CD14-positive monocyte (primary cell): ENCODE measurements at regions not wholly inside any gene's neighbourhood (a gene's known extent, or its start where the extent isn't known, plus 50 kb on each side); places are given as distances from the start of the nearest gene placed in this dataset.

Experiments
- DNase-seq, 3 donors: peaks; one replicate each; pipeline ENCODE4 v3.0.0-alpha.2; 2011 to 2022
- H2AFZ ChIP-seq: 2 replicates; pipeline ENCODE4 v1.6.0; 2012; ENCODE audit warnings: mild to moderate bottlenecking, low read depth, low read length, inconsistent platforms; ENCODE audit not compliant: insufficient read depth, poor library complexity, severe bottlenecking
- H3K27ac ChIP-seq, 2 donors: 1 replicate in 1 of 2; 2 replicates in 1 of 2; pipeline ENCODE4 v1.5.1; 2012 to 2013; ENCODE audit warnings: low read length in 2 of 2, control low read depth in 1 of 2, inconsistent platforms in 1 of 2, low read depth in 1 of 2, mild to moderate bottlenecking in 1 of 2
- H3K27me3 ChIP-seq, 2 donors: one replicate each; pipeline versions ENCODE4 v1.6.0 to v1.6.1; 2011 to 2013; ENCODE audit warnings: low read length in 2 of 2; ENCODE audit not compliant: control insufficient read depth in 2 of 2, insufficient read depth in 2 of 2
- H3K36me3 ChIP-seq, 2 donors: replicated peaks in 1 of 2; 1 replicate in 1 of 2; 2 replicates in 1 of 2; pipeline versions ENCODE4 v1.5.1 to v1.6.1; 2012 to 2013; ENCODE audit warnings: low read length in 2 of 2, control low read depth in 1 of 2, inconsistent platforms in 1 of 2, mild to moderate bottlenecking in 1 of 2; ENCODE audit not compliant: insufficient read depth in 2 of 2, control insufficient read depth in 1 of 2
- H3K4me1 ChIP-seq, 2 donors: 1 replicate in 1 of 2; 2 replicates in 1 of 2; pipeline versions ENCODE4 v1.5.1 to v1.6.1; 2012 to 2013; ENCODE audit warnings: low read length in 2 of 2, control low read depth in 1 of 2, inconsistent platforms in 1 of 2, mild to moderate bottlenecking in 1 of 2, moderate library complexity in 1 of 2; ENCODE audit not compliant: insufficient read depth in 2 of 2, control insufficient read depth in 1 of 2
- H3K4me2 ChIP-seq: replicated peaks from 2 replicates; pipeline ENCODE3; 2012; ENCODE audit warnings: low read length, moderate library complexity, mild to moderate bottlenecking; ENCODE audit not compliant: poor library complexity, severe bottlenecking; ENCODE audit errors: extremely low read depth
- H3K4me3 ChIP-seq, 3 experiments: fragments of 200-600 bp in 1 of 3; sonication (generic) in 1 of 3; replicated peaks in 1 of 3; 1 replicate in 2 of 3; 2 replicates in 1 of 3; pipeline ENCODE4 v1.5.1; 2011 to 2013; ENCODE audit warnings: low read length in 3 of 3, mild to moderate bottlenecking in 3 of 3, control low read depth in 2 of 3, low read depth in 2 of 3, inconsistent platforms in 1 of 3, moderate library complexity in 1 of 3
- H3K79me2 ChIP-seq: 2 replicates; pipeline ENCODE4 v1.6.0; 2012; ENCODE audit warnings: mild to moderate bottlenecking, control low read depth, inconsistent platforms, low read length, moderate library complexity; ENCODE audit not compliant: insufficient read depth
- H3K9ac ChIP-seq: 2 replicates; pipeline ENCODE4 v1.6.0; 2017; ENCODE audit warnings: low read length, mild to moderate bottlenecking; ENCODE audit not compliant: insufficient read depth, poor library complexity, severe bottlenecking
- H3K9me3 ChIP-seq, 2 donors: replicated peaks in 1 of 2; 1 replicate in 1 of 2; 2 replicates in 1 of 2; pipeline versions ENCODE4 v1.5.1 to v1.6.1; 2012 to 2013; ENCODE audit warnings: low read length in 2 of 2, control low read depth in 1 of 2; ENCODE audit not compliant: control insufficient read depth in 1 of 2, insufficient read depth in 1 of 2
- H4K20me1 ChIP-seq: 2 replicates; pipeline ENCODE4 v1.6.0; 2012; ENCODE audit warnings: mild to moderate bottlenecking, low read length, control low read depth, moderate library complexity; ENCODE audit not compliant: insufficient read depth
- H3K27ac Mint-ChIP-seq, 7 donors: one replicate each; pipeline ENCODE4 v1.8.0; 2020; ENCODE audit warnings: mild to moderate bottlenecking in 7 of 7, mixed read lengths in 7 of 7, moderate library complexity in 6 of 7, inconsistent platforms in 2 of 7
- H3K27me3 Mint-ChIP-seq, 3 donors: one replicate each; pipeline ENCODE4 v1.8.0; 2021 to 2022; ENCODE audit warnings: low read depth in 3 of 3, mild to moderate bottlenecking in 3 of 3, mixed read lengths in 3 of 3, moderate library complexity in 3 of 3, inconsistent platforms in 1 of 3
- H3K36me3 Mint-ChIP-seq, 2 donors: one replicate each; pipeline ENCODE4 v1.8.0; 2020; ENCODE audit warnings: mixed read lengths in 2 of 2, inconsistent platforms in 1 of 2, mild to moderate bottlenecking in 1 of 2
- H3K4me1 Mint-ChIP-seq: one replicate; pipeline ENCODE4 v1.8.0; 2020; ENCODE audit warnings: mild to moderate bottlenecking, mixed read lengths
- H3K4me3 Mint-ChIP-seq, 2 donors: one replicate each; pipeline ENCODE4 v1.8.0; 2020; ENCODE audit warnings: mild to moderate bottlenecking in 2 of 2, mixed read lengths in 2 of 2, moderate library complexity in 1 of 2
- H3K9me3 Mint-ChIP-seq, 7 donors: one replicate each; pipeline ENCODE4 v1.8.0; 2020 to 2022; ENCODE audit warnings: mixed read lengths in 7 of 7, mild to moderate bottlenecking in 6 of 7, moderate library complexity in 6 of 7, inconsistent platforms in 2 of 7
- WGBS: methylation state at CpG from one replicate; pipeline ENCODE4 v1.1.5; 2013; ENCODE audit warnings: missing lambda C conversion rate; ENCODE audit not compliant: insufficient coverage; 5-methylcytosine and 5-hydroxymethylcytosine counted together
- intact Hi-C, 2 donors: fragments of 100-400 bp; cut with micrococcal nuclease; formaldehyde crosslinking; loops; one replicate each; pipeline versions ENCODE4 v1.15.0 to v1.15.1; 2023
- TF ChIP-seq, protein P1 (sequence below): fragments of 200-600 bp; IDR thresholded peaks from one replicate; pipeline ENCODE4 v1.8.0; 2022; ENCODE audit warnings: antibody characterized with exemption, mild to moderate bottlenecking

DNA sequence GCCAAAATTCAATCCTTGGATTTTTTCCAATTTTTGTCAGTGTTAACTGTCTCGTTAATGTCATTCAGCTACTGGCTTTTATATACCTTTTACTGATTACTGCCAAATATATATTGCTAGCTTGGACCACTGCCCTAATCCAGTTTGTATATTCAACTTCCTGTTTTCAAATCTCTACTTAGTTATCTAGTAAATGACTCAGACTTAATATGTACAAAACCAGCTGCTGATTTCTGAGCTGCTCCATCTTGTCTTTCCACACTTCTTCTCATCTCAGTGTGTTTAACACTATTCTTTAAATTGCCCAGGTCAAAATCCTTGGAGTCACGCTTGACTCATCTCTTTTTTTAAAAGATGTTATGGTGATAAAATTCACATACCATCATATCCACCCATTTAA, 1196.7 kb downstream of the RAPGEF2 start:
- Histone ChIP-seq H4K20me1 (no peaks in the 10 kb centered on the region), H3K4me3 (no peak overlapping the region), H3K27ac (no peak overlapping the region), H3K9me3 (no peaks in the 10 kb centered on the region), H3K79me2 (no peaks in the 10 kb centered on the region), H3K27me3 (no peaks in the 10 kb centered on the region), H3K36me3 (no peaks in the 10 kb centered on the region), H3K9ac (no peak overlapping the region), H3K4me1 (no peaks in the 10 kb centered on the region), H2AFZ (no peak overlapping the region), H3K4me2 (no peak overlapping the region)
- H3K4me3 Mint-ChIP-seq = no peak overlapping the region
- DNase-seq = no peak
- H3K9me3 Mint-ChIP-seq = peaks cover 0 to 4% (median 0%) of the 10 kb centered on the region in 7 donors
- no peak overlapping the region for H3K27ac Mint-ChIP-seq
- H3K36me3 Mint-ChIP-seq = no peaks in the 10 kb centered on the region
- no peaks in the 10 kb centered on the region for H3K4me1 Mint-ChIP-seq
- H3K27me3 Mint-ChIP-seq = no peaks in the 10 kb centered on the region
- 100% methylated on average over 1 of the region's 2 CpGs for WGBS
- intact Hi-C loops = no loop called here
- TF ChIP-seq, protein P1, sequence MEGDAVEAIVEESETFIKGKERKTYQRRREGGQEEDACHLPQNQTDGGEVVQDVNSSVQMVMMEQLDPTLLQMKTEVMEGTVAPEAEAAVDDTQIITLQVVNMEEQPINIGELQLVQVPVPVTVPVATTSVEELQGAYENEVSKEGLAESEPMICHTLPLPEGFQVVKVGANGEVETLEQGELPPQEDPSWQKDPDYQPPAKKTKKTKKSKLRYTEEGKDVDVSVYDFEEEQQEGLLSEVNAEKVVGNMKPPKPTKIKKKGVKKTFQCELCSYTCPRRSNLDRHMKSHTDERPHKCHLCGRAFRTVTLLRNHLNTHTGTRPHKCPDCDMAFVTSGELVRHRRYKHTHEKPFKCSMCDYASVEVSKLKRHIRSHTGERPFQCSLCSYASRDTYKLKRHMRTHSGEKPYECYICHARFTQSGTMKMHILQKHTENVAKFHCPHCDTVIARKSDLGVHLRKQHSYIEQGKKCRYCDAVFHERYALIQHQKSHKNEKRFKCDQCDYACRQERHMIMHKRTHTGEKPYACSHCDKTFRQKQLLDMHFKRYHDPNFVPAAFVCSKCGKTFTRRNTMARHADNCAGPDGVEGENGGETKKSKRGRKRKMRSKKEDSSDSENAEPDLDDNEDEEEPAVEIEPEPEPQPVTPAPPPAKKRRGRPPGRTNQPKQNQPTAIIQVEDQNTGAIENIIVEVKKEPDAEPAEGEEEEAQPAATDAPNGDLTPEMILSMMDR = no peak

DNA sequence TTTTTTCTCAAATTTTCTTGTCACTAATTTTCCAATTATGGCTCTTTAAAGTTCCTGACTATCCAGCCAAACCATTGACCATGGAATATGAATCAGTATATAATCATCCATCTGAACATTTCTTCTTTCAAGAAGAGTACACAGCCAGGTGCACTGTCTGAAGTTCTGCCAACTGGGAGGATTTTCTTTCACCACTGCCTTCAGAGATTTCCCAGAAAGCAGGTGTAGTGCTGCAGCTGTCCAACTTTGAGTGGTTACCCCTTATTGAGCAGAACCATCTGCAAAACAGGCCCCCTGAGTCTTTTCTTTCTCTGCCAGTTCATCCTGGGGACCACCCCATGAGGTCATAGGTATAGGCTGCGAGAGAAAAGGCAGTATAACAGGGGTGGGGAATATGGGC, 1213.2 kb downstream of the RAPGEF2 start:
- peaks cover 0 to 1% (median 0%) of the 10 kb centered on the region in 3 donors for H3K27me3 Mint-ChIP-seq
- no peaks in the 10 kb centered on the region for H3K27me3 ChIP-seq
- no peaks in the 10 kb centered on the region for H3K4me1 Mint-ChIP-seq
- no peak overlapping the region for H3K4me2 ChIP-seq
- H3K27ac ChIP-seq = no peak overlapping the region
- H3K4me3 ChIP-seq = no peak overlapping the region
- no peak for DNase-seq
- H3K4me1 ChIP-seq = no peaks in the 10 kb centered on the region
- no peak overlapping the region for H3K27ac Mint-ChIP-seq
- H2AFZ ChIP-seq = no peak overlapping the region
- intact Hi-C loops = no loop called here
- WGBS = no CpG with 5 or more reads among the region's 1 CpG
- H3K9me3 Mint-ChIP-seq = peaks cover 0 to 5% (median 0%) of the 10 kb centered on the region in 7 donors
- H3K36me3 ChIP-seq = no peaks in the 10 kb centered on the region
- H3K9me3 ChIP-seq = peaks cover 0 to 4% of the 10 kb centered on the region in 2 donors
- no peaks in the 10 kb centered on the region for H3K79me2 ChIP-seq
- TF ChIP-seq, protein P1 = no peak
- H3K9ac ChIP-seq = no peak overlapping the region
- no peaks in the 10 kb centered on the region for H3K36me3 Mint-ChIP-seq
- no peak overlapping the region for H3K4me3 Mint-ChIP-seq
- H4K20me1 ChIP-seq = no peaks in the 10 kb centered on the region
